Keratinocyte (primary cell): ENCODE measurements at regions not wholly inside any gene's neighbourhood (a gene's known extent, or its start where the extent isn't known, plus 50 kb on each side); places are given as distances from the start of the nearest gene placed in this dataset.

ENCODE experiments used
- CTCF ChIP-seq, 3 experiments: IDR thresholded peaks in 1 of 3; conservative IDR thresholded peaks in 1 of 3; optimal IDR thresholded peaks in 1 of 3; 2 replicates in 2 of 3; 3 replicates in 1 of 3; pipeline versions ENCODE3 to v1.5.1; 2011; ENCODE audit warnings: low read length in 3 of 3, mild to moderate bottlenecking in 3 of 3, moderate library complexity in 2 of 3, control low read depth in 1 of 3, inconsistent platforms in 1 of 3; ENCODE audit not compliant: insufficient read depth in 2 of 3; ENCODE audit errors: extremely low read depth in 1 of 3
- EZH2 ChIP-seq: IDR thresholded peaks from one replicate; pipeline ENCODE4 v1.6.1; 2012; ENCODE audit warnings: inconsistent platforms, mild to moderate bottlenecking, low read length, moderate library complexity

- TF ChIP-seq CTCF (optimal IDR thresholded peaks at IDR 0.05 in 1 of 3, IDR thresholded peaks at IDR 0.05 in 1 of 3, conservative IDR thresholded peaks at IDR 0.05 in 1 of 3; ENCODE audit: extremely low read depth in 1 of 3, insufficient read depth in 2 of 3, low read length in 3 of 3) (no peak), EZH2 (no peak)
These were observed 231.6 kb upstream of the CSF3R start for GRCh38 chr1:36714301-36714700.
